GM12878 (cell line): ENCODE measurements at regions not wholly inside any gene's neighbourhood (a gene's known extent, or its start where the extent isn't known, plus 50 kb on each side); places are given as distances from the start of the nearest gene placed in this dataset.

Experiments
- ATAC-seq: fragments of 200-7000 bp; cut with Tn5 transposase; 3 replicates; pipeline ENCODE4 v1.9.1; 2020; ENCODE audit warnings: mild to moderate bottlenecking, moderate library complexity
- BruUV-seq: library from RNA; stranded (reverse); fragments of 400-500 nt; replicated peaks from 2 replicates; lab custom pipeline; 2021; lab: Mats Ljungman, UMichigan
- CTCF ChIA-PET: fragments of 300-600 bp; sonication (Branson Sonifier 250); formaldehyde crosslinking; extraction: SDS; loops from one replicate; lab custom pipeline; 2021; ENCODE audit warnings: inconsistent platforms; lab: Yijun Ruan, JAX
- POLR2A ChIA-PET: fragments of 350-600 bp; formaldehyde crosslinking; extraction: SDS; loops from one replicate; lab custom pipeline; 2021; ENCODE audit warnings: inconsistent platforms; lab: Charles Lee
- RAD21 ChIA-PET: fragments of 300-600 bp; sonication (Branson Sonifier 250); formaldehyde crosslinking; loops from one replicate; lab custom pipeline; 2023; ENCODE audit warnings: antibody characterized with exemption; ENCODE audit not compliant: unreplicated experiment; lab: Charles Lee
- SMC1A ChIA-PET: fragments of 300-600 bp; sonication (Branson Sonifier 250); formaldehyde crosslinking; loops from one replicate; lab custom pipeline; 2023; ENCODE audit not compliant: unreplicated experiment, uncharacterized antibody; lab: Charles Lee
- DNase-seq: peaks from one replicate; pipeline ENCODE4 v3.0.0-alpha.2; 2011; ENCODE audit warnings: low read depth, low spot score
- FAIRE-seq: peaks from 3 replicates; lab custom pipeline; 2011; peaks lifted over from hg19 to GRCh38; lab: Jason Lieb, UNC
- H2AFZ ChIP-seq: 2 replicates; pipeline ENCODE4 v1.6.0; 2011; ENCODE audit warnings: low read depth, low read length, control low read depth; ENCODE audit not compliant: control insufficient read depth
- H3K27ac ChIP-seq: 2 replicates; pipeline ENCODE4 v1.5.1; 2011; ENCODE audit warnings: control low read depth; ENCODE audit not compliant: control insufficient read depth, insufficient read depth
- H3K27me3 ChIP-seq, 2 experiments: replicated peaks in 1 of 2; 2 replicates each; pipeline versions ENCODE4 v1.6.0 to v1.6.1; 2011; ENCODE audit warnings: low read length in 1 of 2; ENCODE audit not compliant: control insufficient read depth in 2 of 2, insufficient read depth in 2 of 2
- H3K36me3 ChIP-seq, 2 experiments: 2 replicates each; pipeline ENCODE4 v1.5.1; 2011; ENCODE audit warnings: low read length in 1 of 2; ENCODE audit not compliant: control insufficient read depth in 2 of 2, insufficient read depth in 2 of 2
- H3K4me1 ChIP-seq: 2 replicates; pipeline ENCODE4 v1.6.1; 2011; ENCODE audit warnings: mild to moderate bottlenecking, low read length, moderate library complexity, mixed read lengths; ENCODE audit not compliant: control insufficient read depth, insufficient read depth
- H3K4me2 ChIP-seq: 2 replicates; pipeline ENCODE4 v1.6.0; 2011; ENCODE audit warnings: control low read depth; ENCODE audit not compliant: control insufficient read depth, insufficient read depth
- H3K4me3 ChIP-seq: fragments of 200-600 bp; sonication (generic); 2 replicates; pipeline ENCODE4 v1.5.1; 2016
- H3K79me2 ChIP-seq: 2 replicates; pipeline ENCODE4 v1.6.0; 2011; ENCODE audit warnings: low read length; ENCODE audit not compliant: control insufficient read depth, insufficient read depth
- H3K9ac ChIP-seq: 2 replicates; pipeline ENCODE4 v1.8.0; 2011; ENCODE audit warnings: low read length, control low read depth, mixed read lengths; ENCODE audit not compliant: control insufficient read depth, insufficient read depth
- H3K9me3 ChIP-seq: replicated peaks from 3 replicates; pipeline ENCODE4 v1.5.1; 2011; ENCODE audit warnings: mild to moderate bottlenecking, low read length; ENCODE audit not compliant: control insufficient read depth, insufficient read depth
- H4K20me1 ChIP-seq: 2 replicates; pipeline ENCODE4 v1.6.0; 2011; ENCODE audit not compliant: control insufficient read depth, insufficient read depth
- E4F1 ChIP-seq: fragments of 450-650 bp; IDR thresholded peaks from 2 replicates; pipeline ENCODE4 v1.6.1; 2018; ENCODE audit warnings: borderline replicate concordance, mild to moderate bottlenecking; ENCODE audit not compliant: partially characterized antibody
- KAT2A ChIP-seq: conservative IDR thresholded peaks from 2 replicates; pipeline ENCODE4 v1.6.1; 2011; ENCODE audit warnings: low read depth, low read length; ENCODE audit not compliant: control insufficient read depth
- RB1 ChIP-seq: fragments of 450-650 bp; formaldehyde crosslinking; IDR thresholded peaks from 2 replicates; pipeline ENCODE4 v1.6.1; 2017; ENCODE audit warnings: mild to moderate bottlenecking, borderline replicate concordance
- SPI1 ChIP-seq: IDR thresholded peaks from 2 replicates; pipeline ENCODE4 v1.6.1; 2011; ENCODE audit warnings: low read depth, mild to moderate bottlenecking, low read length, moderate library complexity, borderline replicate concordance; ENCODE audit not compliant: insufficient read depth
- TCF12 ChIP-seq: IDR thresholded peaks from 2 replicates; pipeline ENCODE4 v1.6.1; 2011; ENCODE audit warnings: low read depth, mild to moderate bottlenecking, low read length
- YBX1 ChIP-seq: fragments of 450-650 bp; IDR thresholded peaks from 2 replicates; pipeline ENCODE4 v1.6.1; 2016; ENCODE audit warnings: antibody characterized with exemption
- WGBS: methylation state at CpG from one replicate; pipeline ENCODE4 v1.1.6; 2016; ENCODE audit warnings: low lambda C conversion rate; ENCODE audit not compliant: insufficient replicate concordance, insufficient coverage; ENCODE audit errors: missing lambda C conversion rate; 5-methylcytosine and 5-hydroxymethylcytosine counted together
- in situ Hi-C: fragments of 300-500 bp; cut with MboI; formaldehyde crosslinking; loops from 9 replicates; pipeline ENCODE4 v1.14.3; 2018; ENCODE audit warnings: mixed read lengths
- intact Hi-C: fragments of 100-400 bp; cut with micrococcal nuclease; formaldehyde crosslinking; loops from one replicate; pipeline ENCODE4 v1.14.2; 2022; ENCODE audit not compliant: unreplicated experiment

- intact Hi-C loops, result no loop called here
- no peaks in the 10 kb centered on the region for H3K4me1 ChIP-seq
- FAIRE-seq (no peak), DNase-seq (no peak), ATAC-seq (no peak)
- H3K4me3 ChIP-seq, result no peak overlapping the region
- RAD21 ChIA-PET, result no interaction called here
- POLR2A ChIA-PET, result no interaction called here
- in situ Hi-C loops, result no loop called here
- WGBS, result 43% methylated on average over 6 of the region's 6 CpGs
- SMC1A ChIA-PET, result interaction anchor here (0.8 kb wide), 2 partner anchors 8 to 78 kb away, joined by 4 read pairs; no protein-coding TSS in a partner anchor
- CTCF ChIA-PET, result no interaction called here
- no peaks in the 10 kb centered on the region for H3K36me3 ChIP-seq
- H3K27me3 ChIP-seq, result no peaks in the 10 kb centered on the region
- BruUV-seq, result no TSS peak
- H2AFZ ChIP-seq, result no peak overlapping the region
- H3K79me2 ChIP-seq, result no peaks in the 10 kb centered on the region
- H4K20me1 ChIP-seq, result no peaks in the 10 kb centered on the region
- TF ChIP-seq E4F1 (no peak), RB1 (no peak)
- TF ChIP-seq, all 136 proteins: peak for 0
- H3K9me3 ChIP-seq, result no peaks in the 10 kb centered on the region
- H3K4me2 ChIP-seq, result no peak overlapping the region
- no peak overlapping the region for H3K27ac ChIP-seq
- H3K9ac ChIP-seq, result no peak overlapping the region
Observed at GRCh38 chr12:20268121-20268732, 100.1 kb upstream of the PDE3A start.

GRCh38 chr12:20268771-20269170, 99.6 kb upstream of the PDE3A start:
- no peak overlapping the region for H2AFZ ChIP-seq
- H3K4me2 ChIP-seq, result no peak overlapping the region
- H3K36me3 ChIP-seq, result no peaks in the 10 kb centered on the region
- intact Hi-C loops, result no loop called here
- BruUV-seq, result no TSS peak
- no peak overlapping the region for H3K4me3 ChIP-seq
- ChIA-PET SMC1A (no interaction called here), POLR2A (no interaction called here), RAD21 (no interaction called here), CTCF (no interaction called here)
- DNase-seq (no peak), FAIRE-seq (no peak), ATAC-seq (peak; percentile 41; the same call in 1 of the 3 replicates)
- in situ Hi-C loops, result no loop called here
- no peaks in the 10 kb centered on the region for H3K27me3 ChIP-seq
- H3K79me2 ChIP-seq, result no peaks in the 10 kb centered on the region
- no peaks in the 10 kb centered on the region for H4K20me1 ChIP-seq
- H3K4me1 ChIP-seq, result no peaks in the 10 kb centered on the region
- no peaks in the 10 kb centered on the region for H3K9me3 ChIP-seq
- no peak for TF ChIP-seq KAT2A
- peak; percentile 55 for TF ChIP-seq SPI1
- TF ChIP-seq TCF12, result no peak
- no peak for TF ChIP-seq YBX1
- 82% methylated on average over 4 of the region's 4 CpGs for WGBS
- H3K9ac ChIP-seq, result no peak overlapping the region
- H3K27ac ChIP-seq, result no peak overlapping the region
